LHCN-M2 (cell line): ENCODE measurements at regions not wholly inside any gene's neighbourhood (a gene's known extent, or its start where the extent isn't known, plus 50 kb on each side); places are given as distances from the start of the nearest gene placed in this dataset.
"Not testable (repeated sequence)": the region's sequence is repeated elsewhere in the genome, so short reads cannot be mapped to it uniquely, and the experiment has no call there.

ENCODE experiments used
- DNase-seq: peaks from one replicate; pipeline ENCODE4 v3.0.0-alpha.2; 2012; ENCODE audit warnings: low read depth

GRCh38 chr6:146984251-146984924 lies 219.8 kb upstream of the STXBP5 start:
- DNase-seq, result no peak

GRCh38 chr6:146985111-146985510 lies 219.1 kb upstream of the STXBP5 start:
- peak; percentile 47 for DNase-seq

- no peak for DNase-seq
These were observed 218.3 kb upstream of the STXBP5 start for GRCh38 chr6:146985966-146986365.

- not testable (repeated sequence) for DNase-seq
These were observed 216.3 kb upstream of the STXBP5 start for GRCh38 chr6:146987938-146988337.

GRCh38 chr6:146989860-146990259 lies 214.4 kb upstream of the STXBP5 start:
- no peak for DNase-seq

GRCh38 chr6:146990284-146990683 lies 213.9 kb upstream of the STXBP5 start:
- DNase-seq, result peak; percentile 85

GRCh38 chr6:146990821-146991798 lies 213.1 kb upstream of the STXBP5 start:
- DNase-seq, result peak; percentile 57

- DNase-seq, result peak; percentile 81
These were observed 207.2 kb upstream of the STXBP5 start for GRCh38 chr6:146997062-146997461.

GRCh38 chr6:146999766-147000165 lies 204.5 kb upstream of the STXBP5 start:
- no peak for DNase-seq

- DNase-seq, result peak; percentile 89
These were observed 203.4 kb upstream of the STXBP5 start for GRCh38 chr6:147000545-147001488.

- peak; percentile 61 for DNase-seq
These were observed 202.6 kb upstream of the STXBP5 start for GRCh38 chr6:147001621-147002020.

- DNase-seq, result no peak
These were observed 201.0 kb upstream of the STXBP5 start for GRCh38 chr6:147003186-147003585.

- DNase-seq, result no peak
These were observed 198.7 kb upstream of the STXBP5 start for GRCh38 chr6:147005499-147005898.

GRCh38 chr6:147007441-147007840 lies 196.8 kb upstream of the STXBP5 start:
- DNase-seq, result no peak

GRCh38 chr6:147009358-147009757 lies 194.9 kb upstream of the STXBP5 start:
- no peak for DNase-seq

GRCh38 chr6:147015674-147016073 lies 188.5 kb upstream of the STXBP5 start:
- no peak for DNase-seq

GRCh38 chr6:147016440-147016839 lies 187.8 kb upstream of the STXBP5 start:
- DNase-seq, result no peak

- no peak for DNase-seq
These were observed 187.1 kb upstream of the STXBP5 start for GRCh38 chr6:147017153-147017552.

GRCh38 chr6:147019001-147019400 lies 185.2 kb upstream of the STXBP5 start:
- DNase-seq, result no peak

GRCh38 chr6:147022041-147022440 lies 182.2 kb upstream of the STXBP5 start:
- DNase-seq, result peak; percentile 40

GRCh38 chr6:147023148-147023547 lies 181.1 kb upstream of the STXBP5 start:
- DNase-seq, result no peak

GRCh38 chr6:147023581-147023980 lies 180.6 kb upstream of the STXBP5 start:
- DNase-seq, result no peak
